ENCODE measurements at regions not wholly inside any gene's neighbourhood (a gene's known extent, or its start where the extent isn't known, plus 50 kb on each side); places are given as distances from the start of the nearest gene placed in this dataset.
A peak's percentile ranks its signal among the peaks of the same experiment; 100 is the strongest.

- no peak overlapping the region for H3K4me3 ChIP-seq
- WGBS, 10 experiments = 0 to 100% (median 52%) methylated on average over 1 to 3 of the region's 3 CpGs; no CpG with 5 or more reads in 2 of the 10 experiments
- peaks cover 0 to 4% of the 10 kb centered on the region in 2 donors for H3K4me1 ChIP-seq (replicated peaks in 1 of 2)
- in situ Hi-C loops (cut with MboI; ENCODE audit: low pct_unique_long_range_greater_than_20kb in 2 of 9, low sequenced_read_pairs in 9 of 9, unreplicated experiment in 9 of 9) = no loop called here
- ATAC-seq (replicated peaks in 6 of 8) = peak in 2 of 8 experiments; percentile 33 to 43
- H3K27ac ChIP-seq = no peak overlapping the region
Measured at GRCh38 chr11:43234881-43235280, 76.9 kb upstream of the API5 start.

- peaks cover 0 to 5% of the 10 kb centered on the region in 2 donors for H3K4me1 ChIP-seq (replicated peaks in 1 of 2)
- no peak overlapping the region for H3K27ac ChIP-seq
- H3K4me3 ChIP-seq = no peak overlapping the region
- WGBS, 10 experiments = 0 to 100% (median 86%) methylated on average over 1 to 3 of the region's 3 CpGs; no CpG with 5 or more reads in 2 of the 10 experiments
- in situ Hi-C loops (cut with MboI; ENCODE audit: low pct_unique_long_range_greater_than_20kb in 2 of 9, low sequenced_read_pairs in 9 of 9, unreplicated experiment in 9 of 9) = no loop called here
- no peak for ATAC-seq (replicated peaks in 6 of 8)
Measured at GRCh38 chr11:43238341-43238740, 73.5 kb upstream of the API5 start.

GRCh38 chr11:43239791-43240190 lies 72.0 kb upstream of the API5 start:
- ATAC-seq (replicated peaks in 6 of 8) = no peak
- Histone ChIP-seq H3K4me3 (no peak overlapping the region), H3K27ac (no peak overlapping the region), H3K4me1 (replicated peaks in 1 of 2) (peaks cover 0 to 17% of the 10 kb centered on the region in 2 donors)
- WGBS, 10 experiments = 0 to 81% (median 56%) methylated on average over 1 to 3 of the region's 3 CpGs; no CpG with 5 or more reads in 1 of the 10 experiments
- in situ Hi-C loops (cut with MboI; ENCODE audit: low pct_unique_long_range_greater_than_20kb in 2 of 9, low sequenced_read_pairs in 9 of 9, unreplicated experiment in 9 of 9) = no loop called here

- WGBS, 10 experiments = 0 to 86% (median 60%) methylated on average over 1 of the region's 1 CpG; no CpG with 5 or more reads in 3 of the 10 experiments
- in situ Hi-C loops (cut with MboI; ENCODE audit: low pct_unique_long_range_greater_than_20kb in 2 of 9, low sequenced_read_pairs in 9 of 9, unreplicated experiment in 9 of 9) = no loop called here
- H3K4me1 ChIP-seq (replicated peaks in 1 of 2) = peaks cover 0 to 13% of the 10 kb centered on the region in 2 donors
- no peak overlapping the region for H3K27ac ChIP-seq
- no peak for ATAC-seq (replicated peaks in 6 of 8)
- no peak overlapping the region for H3K4me3 ChIP-seq
Measured at GRCh38 chr11:43242401-43242800, 69.4 kb upstream of the API5 start.

GRCh38 chr11:43243927-43244326 lies 67.9 kb upstream of the API5 start:
- 0 to 43% (median 6%) methylated on average over 1 to 3 of the region's 3 CpGs; no CpG with 5 or more reads in 2 of the 10 experiments for WGBS, 10 experiments
- no peak overlapping the region for H3K27ac ChIP-seq
- peaks cover 0 to 13% of the 10 kb centered on the region in 2 donors for H3K4me1 ChIP-seq (replicated peaks in 1 of 2)
- ATAC-seq (replicated peaks in 6 of 8) = peak in 5 of 8 experiments; percentile 38 to 92 (median 69)
- in situ Hi-C loops (cut with MboI; ENCODE audit: low pct_unique_long_range_greater_than_20kb in 2 of 9, low sequenced_read_pairs in 9 of 9, unreplicated experiment in 9 of 9) = no loop called here
- H3K4me3 ChIP-seq = no peak overlapping the region

GRCh38 chr11:43245466-43245865 lies 66.3 kb upstream of the API5 start:
- in situ Hi-C loops (cut with MboI; ENCODE audit: low pct_unique_long_range_greater_than_20kb in 2 of 9, low sequenced_read_pairs in 9 of 9, unreplicated experiment in 9 of 9) = no loop called here
- H3K4me1 ChIP-seq (replicated peaks in 1 of 2) = peaks cover 0 to 13% of the 10 kb centered on the region in 2 donors
- ATAC-seq (replicated peaks in 6 of 8) = no peak
- H3K4me3 ChIP-seq = no peak overlapping the region
- no peak overlapping the region for H3K27ac ChIP-seq
- 8 to 80% (median 27%) methylated on average over 1 to 4 of the region's 4 CpGs for WGBS, 10 experiments

DNA sequence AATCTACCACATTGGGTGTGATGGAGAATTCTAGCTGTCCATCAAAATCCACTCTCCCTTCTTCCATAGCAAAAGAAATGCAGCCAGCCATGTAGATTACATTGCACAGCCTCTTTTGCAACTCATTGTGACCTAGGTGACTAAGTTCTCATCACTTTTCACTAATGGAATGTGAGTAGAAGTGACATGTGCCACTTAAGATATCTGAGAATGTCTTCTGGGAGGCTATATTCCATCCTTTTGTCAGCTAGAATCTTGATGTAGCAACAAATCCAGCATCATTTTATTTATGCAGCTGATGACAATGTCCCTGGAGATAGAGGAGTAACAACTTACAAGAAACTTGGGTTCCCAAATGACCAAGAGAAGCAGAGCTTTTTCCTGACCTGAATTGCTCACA lies 61.5 kb upstream of the API5 start:
- ATAC-seq (replicated peaks in 6 of 8) = no peak
- Histone ChIP-seq H3K4me3 (no peak overlapping the region), H3K4me1 (replicated peaks in 1 of 2) (no peaks in the 10 kb centered on the region), H3K27ac (no peak overlapping the region)
- in situ Hi-C loops (cut with MboI; ENCODE audit: low pct_unique_long_range_greater_than_20kb in 2 of 9, low sequenced_read_pairs in 9 of 9, unreplicated experiment in 9 of 9) = no loop called here

DNA sequence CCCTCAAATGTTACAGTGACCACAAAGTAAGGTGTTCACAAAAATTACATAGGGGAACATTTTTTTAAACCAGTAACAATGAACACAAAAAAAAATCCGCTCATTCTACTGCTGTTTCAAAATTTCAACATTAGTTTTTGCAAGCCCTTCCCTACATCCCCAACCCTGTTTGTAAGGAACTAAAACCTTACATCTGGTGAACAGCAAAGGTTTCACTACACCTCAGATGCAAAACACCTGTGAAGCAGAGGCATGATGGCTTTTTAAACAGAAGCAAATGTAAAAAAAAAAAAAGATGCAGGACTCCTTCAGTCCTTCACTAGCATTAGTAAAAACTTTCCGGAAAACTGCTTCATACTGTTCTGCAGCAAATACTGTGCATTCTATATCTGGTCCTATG lies 50.0 kb upstream of the API5 start:
- no peak for ATAC-seq (replicated peaks in 6 of 8)
- in situ Hi-C loops (cut with MboI; ENCODE audit: low pct_unique_long_range_greater_than_20kb in 2 of 9, low sequenced_read_pairs in 9 of 9, unreplicated experiment in 9 of 9) = no loop called here
- Histone ChIP-seq H3K27ac (no peak overlapping the region), H3K4me1 (replicated peaks in 1 of 2) (peaks cover 0 to 3% of the 10 kb centered on the region in 2 donors), H3K4me3 (no peak overlapping the region)
- WGBS, 10 experiments = 8 to 100% (median 92%) methylated on average over 1 to 2 of the region's 2 CpGs
